Right lobe of liver (tissue), 4 donors: ENCODE measurements at regions not wholly inside any gene's neighbourhood (a gene's known extent, or its start where the extent isn't known, plus 50 kb on each side); places are given as distances from the start of the nearest gene placed in this dataset.

Experiments
- CTCF ChIP-seq, 4 donors: fragments of 200-600 bp in 3 of 4; fragments of 450-650 bp in 1 of 4; IDR thresholded peaks; one replicate each; pipeline versions ENCODE4 v1.5.1 to v1.8.0; 2016 to 2022; ENCODE audit warnings: antibody characterized with exemption in 4 of 4, mild to moderate bottlenecking in 2 of 4
- POLR2A ChIP-seq: fragments of 450-650 bp; IDR thresholded peaks from one replicate; pipeline ENCODE4 v1.6.1; 2017; ENCODE audit warnings: antibody characterized with exemption, mild to moderate bottlenecking
- donor health status: DM: no; HTN: no; CAD: no.
- donor health status: DM: no; HTN: no; CAD: no.
- donor health status: DM: no; HTN: yes; CAD: no.

GRCh38 chr4:66926687-66927086 is 618.6 kb downstream of the CENPC start:
- TF ChIP-seq POLR2A (no peak), CTCF (IDR thresholded peaks at IDR 0.05) (no peak)
